HEK293 (cell line): ENCODE measurements at regions not wholly inside any gene's neighbourhood (a gene's known extent, or its start where the extent isn't known, plus 50 kb on each side); places are given as distances from the start of the nearest gene placed in this dataset.

Experiments used
- CTCF ChIA-PET: fragments of 350-600 bp; formaldehyde crosslinking; extraction: SDS; loops from one replicate; lab custom pipeline; 2021; ENCODE audit warnings: antibody characterized with exemption; lab: Yijun Ruan, JAX
- POLR2A ChIA-PET: fragments of 300-600 bp; formaldehyde crosslinking; extraction: SDS; loops from one replicate; lab custom pipeline; 2020; ENCODE audit warnings: antibody characterized with exemption, inconsistent platforms; lab: Yijun Ruan, JAX
- H3K27ac ChIP-seq: fragments of 200-500 bp; sonication (Bioruptor generic); 2 replicates; pipeline ENCODE4 v1.5.1; 2014; ENCODE audit warnings: low read depth, low read length, control low read depth, inconsistent platforms; ENCODE audit errors: extremely low read depth
- H3K36me3 ChIP-seq, 2 experiments: fragments of 200-500 bp in 1 of 2; sonication (Bioruptor generic) in 1 of 2; 1 replicate in 1 of 2; 2 replicates in 1 of 2; pipeline ENCODE4 v1.5.1; 2014 to 2017; ENCODE audit warnings: inconsistent platforms in 2 of 2, low read length in 2 of 2; ENCODE audit not compliant: control insufficient read depth in 2 of 2, insufficient read depth in 1 of 2
- H3K4me1 ChIP-seq: fragments of 200-500 bp; sonication (Bioruptor generic); 2 replicates; pipeline ENCODE4 v1.5.1; 2014; ENCODE audit warnings: mild to moderate bottlenecking, low read length, inconsistent platforms; ENCODE audit not compliant: control insufficient read depth, insufficient read depth
- H3K4me3 ChIP-seq: 2 replicates; pipeline ENCODE4 v1.5.1; 2011; ENCODE audit warnings: low read depth, mild to moderate bottlenecking, control low read depth, low read length, moderate library complexity
- H3K9me3 ChIP-seq: fragments of 200-500 bp; sonication (Bioruptor generic); 2 replicates; pipeline ENCODE4 v1.5.1; 2014; ENCODE audit warnings: low read depth, low read length, inconsistent platforms; ENCODE audit not compliant: control insufficient read depth, insufficient read depth
- INSM2 ChIP-seq: fragments of 450-650 bp; formaldehyde crosslinking; IDR thresholded peaks from 2 replicates; pipeline ENCODE4 v1.5.1; 2016; ENCODE audit warnings: missing biosample characterization, missing genetic modification characterization
- PATZ1 ChIP-seq: fragments of 450-650 bp; formaldehyde crosslinking; IDR thresholded peaks from 2 replicates; pipeline ENCODE4 v1.5.1; 2016; ENCODE audit warnings: missing biosample characterization, missing genetic modification characterization
- TRIM28 ChIP-seq: IDR thresholded peaks from 2 replicates; pipeline ENCODE4 v1.6.1; 2011; ENCODE audit warnings: low read length, control low read depth, borderline replicate concordance
- TSHZ1 ChIP-seq: fragments of 450-650 bp; formaldehyde crosslinking; IDR thresholded peaks from 2 replicates; pipeline ENCODE4 v1.5.1; 2016; ENCODE audit warnings: missing biosample characterization, missing genetic modification characterization, borderline replicate concordance
- ZFHX2 ChIP-seq: fragments of 450-650 bp; formaldehyde crosslinking; conservative IDR thresholded peaks from 2 replicates; pipeline ENCODE4 v1.5.1; 2016; ENCODE audit warnings: missing biosample characterization, missing genetic modification characterization
- ZNF10 ChIP-seq: fragments of 450-650 bp; formaldehyde crosslinking; IDR thresholded peaks from 2 replicates; pipeline ENCODE4 v1.5.1; 2017; ENCODE audit warnings: missing biosample characterization, missing genetic modification characterization
- ZNF132 ChIP-seq: fragments of 450-650 bp; formaldehyde crosslinking; IDR thresholded peaks from 2 replicates; pipeline ENCODE4 v1.5.1; 2017; ENCODE audit warnings: missing biosample characterization, missing genetic modification characterization, borderline replicate concordance
- ZNF174 ChIP-seq: fragments of 450-650 bp; formaldehyde crosslinking; IDR thresholded peaks from 2 replicates; pipeline ENCODE4 v1.5.0; 2017; ENCODE audit warnings: missing biosample characterization, mild to moderate bottlenecking, missing genetic modification characterization
- ZNF175 ChIP-seq: fragments of 450-650 bp; formaldehyde crosslinking; IDR thresholded peaks from 2 replicates; pipeline ENCODE4 v1.5.1; 2016; ENCODE audit warnings: missing biosample characterization, missing genetic modification characterization
- ZNF26 ChIP-seq: fragments of 450-650 bp; formaldehyde crosslinking; IDR thresholded peaks from 2 replicates; pipeline ENCODE4 v1.5.1; 2016; ENCODE audit warnings: missing biosample characterization, missing genetic modification characterization
- ZNF266 ChIP-seq: fragments of 450-650 bp; formaldehyde crosslinking; IDR thresholded peaks from 2 replicates; pipeline ENCODE4 v1.5.1; 2016; ENCODE audit warnings: missing biosample characterization, missing genetic modification characterization, low read depth
- ZNF580 ChIP-seq: fragments of 450-650 bp; formaldehyde crosslinking; IDR thresholded peaks from 2 replicates; pipeline ENCODE4 v1.5.1; 2016; ENCODE audit warnings: missing biosample characterization, missing genetic modification characterization
- ZNF596 ChIP-seq: fragments of 450-650 bp; IDR thresholded peaks from 2 replicates; pipeline ENCODE4 v1.5.0; 2018; ENCODE audit warnings: missing biosample characterization, mild to moderate bottlenecking, missing genetic modification characterization, moderate library complexity
- ZNF600 ChIP-seq: fragments of 450-650 bp; formaldehyde crosslinking; IDR thresholded peaks from 2 replicates; pipeline ENCODE4 v1.5.1; 2016; ENCODE audit warnings: missing biosample characterization, missing genetic modification characterization
- ZNF692 ChIP-seq: fragments of 450-650 bp; formaldehyde crosslinking; IDR thresholded peaks from 2 replicates; pipeline ENCODE4 v1.5.1; 2016; ENCODE audit warnings: missing biosample characterization, missing genetic modification characterization
- ZNF785 ChIP-seq: fragments of 450-650 bp; formaldehyde crosslinking; IDR thresholded peaks from 2 replicates; pipeline ENCODE4 v1.5.1; 2016; ENCODE audit warnings: missing biosample characterization, missing genetic modification characterization
- ZSCAN4 ChIP-seq: fragments of 450-650 bp; formaldehyde crosslinking; IDR thresholded peaks from 2 replicates; pipeline ENCODE4 v1.5.1; 2017; ENCODE audit warnings: missing biosample characterization, missing genetic modification characterization

GRCh38 chr18:71899183-71899582, 645.0 kb downstream of the CBLN2 start:
- no peaks in the 10 kb centered on the region for H3K9me3 ChIP-seq
- no peaks in the 10 kb centered on the region for H3K36me3 ChIP-seq
- TF ChIP-seq TRIM28 (no peak), ZFHX2 (tag by site-specific recombination) (no peak), ZNF266 (tag by site-specific recombination) (no peak), TSHZ1 (no peak), PATZ1 (tag by site-specific recombination) (no peak), INSM2 (tag by site-specific recombination) (no peak), ZNF596 (tag by site-specific recombination) (no peak)
- ChIA-PET CTCF (no interaction called here), POLR2A (no interaction called here)
- no peak overlapping the region for H3K27ac ChIP-seq
- no peak overlapping the region for H3K4me3 ChIP-seq
- H3K4me1 ChIP-seq: no peaks in the 10 kb centered on the region

GRCh38 chr18:71887509-71887908, 656.6 kb downstream of the CBLN2 start:
- Histone ChIP-seq H3K4me3 (no peak overlapping the region), H3K27ac (no peak overlapping the region), H3K4me1 (no peaks in the 10 kb centered on the region), H3K36me3 (no peaks in the 10 kb centered on the region), H3K9me3 (no peaks in the 10 kb centered on the region)
- no peak for TF ChIP-seq ZNF692 (tag by site-specific recombination)
- no peak for TF ChIP-seq ZSCAN4
- no peak for TF ChIP-seq ZNF175 (tag by site-specific recombination)
- no peak for TF ChIP-seq ZNF580 (tag by site-specific recombination)
- TF ChIP-seq ZNF785 (tag by site-specific recombination): no peak
- no peak for TF ChIP-seq ZNF26 (tag by site-specific recombination)
- TF ChIP-seq ZNF132: no peak
- TF ChIP-seq ZNF10 (tag by site-specific recombination): no peak
- no peak for TF ChIP-seq ZNF174 (tag by site-specific recombination)
- TF ChIP-seq ZNF600 (tag by site-specific recombination): no peak
- CTCF ChIA-PET: no interaction called here
- POLR2A ChIA-PET: no interaction called here
